H54 (cell line): ENCODE measurements at regions not wholly inside any gene's neighbourhood (a gene's known extent, or its start where the extent isn't known, plus 50 kb on each side); places are given as distances from the start of the nearest gene placed in this dataset.

ENCODE experiments used
- DNase-seq: peaks from one replicate; pipeline ENCODE4 v3.0.0; 2011; ENCODE audit warnings: low spot score, mixed read lengths; ENCODE audit not compliant: insufficient read length
- FAIRE-seq: peaks from 3 replicates; lab custom pipeline; 2011; peaks lifted over from hg19 to GRCh38; lab: Jason Lieb, UNC
- POLR2A ChIP-seq: IDR thresholded peaks from 2 replicates; pipeline ENCODE4 v1.6.1; 2011; ENCODE audit warnings: low read depth, mild to moderate bottlenecking, low read length

- TF ChIP-seq POLR2A: no peak
- FAIRE-seq: no peak
Observed at GRCh38 chr11:134585666-134586610, 173.9 kb upstream of the B3GAT1 start.

GRCh38 chr11:134584706-134585445, 172.8 kb upstream of the B3GAT1 start:
- FAIRE-seq (no peak), DNase-seq (no peak)
- no peak for TF ChIP-seq POLR2A

More at GRCh38 chr11:134585666-134586610, 173.9 kb upstream of the B3GAT1 start:
- DNase-seq: no peak

GRCh38 chr11:134584001-134584561, 172.0 kb upstream of the B3GAT1 start:
- DNase-seq: no peak
- FAIRE-seq: no peak
- TF ChIP-seq POLR2A: no peak

- FAIRE-seq (no peak), DNase-seq (no peak)
- no peak for TF ChIP-seq POLR2A
Observed at GRCh38 chr11:134583397-134583990, 171.5 kb upstream of the B3GAT1 start.

- DNase-seq: no peak
- FAIRE-seq: no peak
Observed at GRCh38 chr11:134582770-134583095, 170.7 kb upstream of the B3GAT1 start.

GRCh38 chr11:134581966-134582769, 170.1 kb upstream of the B3GAT1 start:
- no peak for FAIRE-seq
- no peak for DNase-seq
- no peak for TF ChIP-seq POLR2A

More at GRCh38 chr11:134582770-134583095, 170.7 kb upstream of the B3GAT1 start:
- no peak for TF ChIP-seq POLR2A

- no peak for FAIRE-seq
Observed at GRCh38 chr11:134581121-134581626, 169.1 kb upstream of the B3GAT1 start.

GRCh38 chr11:134580610-134580975, 168.6 kb upstream of the B3GAT1 start:
- no peak for FAIRE-seq
- no peak for DNase-seq
- TF ChIP-seq POLR2A: no peak

More at GRCh38 chr11:134581121-134581626, 169.1 kb upstream of the B3GAT1 start:
- no peak for TF ChIP-seq POLR2A
- DNase-seq: no peak

- no peak for FAIRE-seq
- no peak for TF ChIP-seq POLR2A
- no peak for DNase-seq
Observed at GRCh38 chr11:134579724-134580609, 167.9 kb upstream of the B3GAT1 start.

- FAIRE-seq (no peak), DNase-seq (no peak)
- no peak for TF ChIP-seq POLR2A
Observed at GRCh38 chr11:134578807-134579723, 167.0 kb upstream of the B3GAT1 start.

- FAIRE-seq: no peak
- DNase-seq: no peak
- no peak for TF ChIP-seq POLR2A
Observed at GRCh38 chr11:134577751-134578395, 165.8 kb upstream of the B3GAT1 start.
